CD8-positive, alpha-beta memory T cell (primary cell): ENCODE measurements at regions not wholly inside any gene's neighbourhood (a gene's known extent, or its start where the extent isn't known, plus 50 kb on each side); places are given as distances from the start of the nearest gene placed in this dataset.

Experiments used
- CTCF ChIA-PET: fragments of 350-600 bp; sonication (Branson Sonifier 250); formaldehyde crosslinking; loops from one replicate; lab custom pipeline; 2021; ENCODE audit warnings: antibody characterized with exemption; lab: Charles Lee
- POLR2A ChIA-PET: fragments of 350-600 bp; sonication (Branson Sonifier 250); formaldehyde crosslinking; loops from one replicate; lab custom pipeline; 2021; ENCODE audit warnings: antibody characterized with exemption; lab: Charles Lee
- DNase-seq, 5 donors: peaks; one replicate each; pipeline versions ENCODE4 v3.0.0 to v3.0.0-alpha.2; 2020 to 2022; ENCODE audit warnings: mixed read lengths in 1 of 5
- H3K27ac ChIP-seq: one replicate; pipeline ENCODE4 v1.7.0; 2013; ENCODE audit warnings: low read depth, mild to moderate bottlenecking, low read length, moderate library complexity
- H3K27me3 ChIP-seq: 2 replicates; pipeline ENCODE4 v1.7.0; 2013; ENCODE audit warnings: low read length, mild to moderate bottlenecking; ENCODE audit not compliant: insufficient read depth, poor library complexity, severe bottlenecking
- H3K36me3 ChIP-seq: 2 replicates; pipeline ENCODE4 v1.7.0; 2013; ENCODE audit warnings: mild to moderate bottlenecking, low read length, moderate library complexity; ENCODE audit not compliant: insufficient read depth
- H3K4me1 ChIP-seq: 2 replicates; pipeline ENCODE4 v1.7.0; 2013; ENCODE audit warnings: mild to moderate bottlenecking, low read length, moderate library complexity; ENCODE audit not compliant: insufficient read depth
- H3K4me3 ChIP-seq: 2 replicates; pipeline ENCODE4 v1.7.0; 2013; ENCODE audit warnings: mild to moderate bottlenecking, low read length
- H3K9me3 ChIP-seq: 2 replicates; pipeline ENCODE4 v1.7.0; 2013; ENCODE audit warnings: mild to moderate bottlenecking, low read length
- H3K27ac Mint-ChIP-seq, 8 donors: one replicate each; pipeline ENCODE4 v1.8.0; 2020 to 2021; ENCODE audit warnings: mixed read lengths in 8 of 8, mild to moderate bottlenecking in 6 of 8, inconsistent platforms in 3 of 8, moderate library complexity in 3 of 8
- H3K27me3 Mint-ChIP-seq, 2 donors: one replicate each; pipeline ENCODE4 v1.8.0; 2020 to 2021; ENCODE audit warnings: mixed read lengths in 2 of 2, mild to moderate bottlenecking in 1 of 2, moderate library complexity in 1 of 2
- H3K36me3 Mint-ChIP-seq, 3 donors: one replicate each; pipeline ENCODE4 v1.8.0; 2020 to 2021; ENCODE audit warnings: mixed read lengths in 3 of 3, inconsistent platforms in 1 of 3, mild to moderate bottlenecking in 1 of 3
- H3K4me1 Mint-ChIP-seq, 3 donors: one replicate each; pipeline ENCODE4 v1.8.0; 2020 to 2021; ENCODE audit warnings: mixed read lengths in 3 of 3, inconsistent platforms in 1 of 3, mild to moderate bottlenecking in 1 of 3
- H3K4me3 Mint-ChIP-seq, 7 donors: one replicate each; pipeline ENCODE4 v1.8.0; 2020 to 2021; ENCODE audit warnings: mixed read lengths in 7 of 7, mild to moderate bottlenecking in 6 of 7, moderate library complexity in 4 of 7, inconsistent platforms in 2 of 7
- H3K9me3 Mint-ChIP-seq, 5 donors: one replicate each; pipeline ENCODE4 v1.8.0; 2020 to 2022; ENCODE audit warnings: mixed read lengths in 5 of 5, mild to moderate bottlenecking in 3 of 5, moderate library complexity in 2 of 5, inconsistent platforms in 1 of 5

DNA sequence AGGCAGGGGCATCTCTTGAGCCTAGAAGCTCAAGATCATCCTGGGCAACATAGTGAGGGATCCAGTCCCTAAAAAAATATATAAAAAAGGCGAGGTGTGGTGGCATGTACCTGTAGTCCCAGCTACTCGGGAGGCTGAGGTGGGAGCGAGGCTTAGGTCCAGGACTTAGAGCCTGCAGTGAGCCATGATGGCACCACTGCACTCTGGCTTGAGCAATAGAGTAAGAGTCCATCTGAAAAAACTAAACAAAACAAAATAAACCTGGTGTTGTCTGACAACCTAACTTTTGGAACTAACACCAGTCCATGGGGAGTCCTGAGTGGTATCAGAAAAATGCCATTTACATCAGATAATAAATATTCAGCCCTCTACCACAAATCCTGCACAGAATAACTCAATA lies 110.1 kb upstream of the NRIP1 start:
- Histone ChIP-seq H3K9me3 (no peaks in the 10 kb centered on the region), H3K27me3 (no peaks in the 10 kb centered on the region), H3K27ac (no peak overlapping the region), H3K4me1 (no peaks in the 10 kb centered on the region), H3K36me3 (no peaks in the 10 kb centered on the region), H3K4me3 (no peak overlapping the region)
- Mint-ChIP-seq H3K27ac (no peak overlapping the region), H3K27me3 (peaks cover 1 to 3% of the 10 kb centered on the region in 2 donors), H3K9me3 (no peaks in the 10 kb centered on the region), H3K4me1 (peaks cover 0 to 2% (median 0%) of the 10 kb centered on the region in 3 donors), H3K36me3 (peaks cover 0 to under 1% (median 0%) of the 10 kb centered on the region in 3 donors), H3K4me3 (no peak overlapping the region)
- ChIA-PET CTCF (no interaction called here), POLR2A (no interaction called here)
- no peak for DNase-seq

- H3K4me1 ChIP-seq: no peaks in the 10 kb centered on the region
- H3K27me3 ChIP-seq: no peaks in the 10 kb centered on the region
- H3K36me3 ChIP-seq: no peaks in the 10 kb centered on the region
- ChIA-PET POLR2A (no interaction called here), CTCF (no interaction called here)
- Mint-ChIP-seq H3K36me3 (peaks cover 0 to 9% (median 0%) of the 10 kb centered on the region in 3 donors), H3K4me3 (no peak overlapping the region), H3K27me3 (peaks cover 1 to 6% of the 10 kb centered on the region in 2 donors), H3K4me1 (no peaks in the 10 kb centered on the region), H3K27ac (no peak overlapping the region), H3K9me3 (peaks cover 0 to 7% (median 3%) of the 10 kb centered on the region in 5 donors)
- no peaks in the 10 kb centered on the region for H3K9me3 ChIP-seq
- H3K4me3 ChIP-seq: no peak overlapping the region
- H3K27ac ChIP-seq: no peak overlapping the region
- DNase-seq: no peak
Observed at GRCh38 chr21:15182731-15183130, 117.9 kb upstream of the NRIP1 start.

- H3K4me1 Mint-ChIP-seq: no peaks in the 10 kb centered on the region
- CTCF ChIA-PET: no interaction called here
- peaks cover 4 to 6% of the 10 kb centered on the region in 2 donors for H3K27me3 Mint-ChIP-seq
- POLR2A ChIA-PET: no interaction called here
- Histone ChIP-seq H3K27me3 (no peaks in the 10 kb centered on the region), H3K4me1 (no peaks in the 10 kb centered on the region), H3K27ac (no peak overlapping the region), H3K4me3 (no peak overlapping the region), H3K9me3 (no peaks in the 10 kb centered on the region), H3K36me3 (no peaks in the 10 kb centered on the region)
- no peak overlapping the region for H3K4me3 Mint-ChIP-seq
- peaks cover 0 to 9% (median 0%) of the 10 kb centered on the region in 3 donors for H3K36me3 Mint-ChIP-seq
- no peak for DNase-seq
- H3K9me3 Mint-ChIP-seq: peaks cover 0 to 7% (median 3%) of the 10 kb centered on the region in 5 donors
- no peak overlapping the region for H3K27ac Mint-ChIP-seq
Observed at GRCh38 chr21:15183813-15184257, 119.0 kb upstream of the NRIP1 start.

GRCh38 chr21:15190412-15190811 lies 125.6 kb upstream of the NRIP1 start:
- H3K4me3 Mint-ChIP-seq: no peak overlapping the region
- no peak overlapping the region for H3K4me3 ChIP-seq
- no peak for DNase-seq
- no peaks in the 10 kb centered on the region for H3K4me1 ChIP-seq
- ChIA-PET CTCF (no interaction called here), POLR2A (no interaction called here)
- H3K4me1 Mint-ChIP-seq: no peaks in the 10 kb centered on the region
- peaks cover 4 to 5% of the 10 kb centered on the region in 2 donors for H3K27me3 Mint-ChIP-seq
- no peaks in the 10 kb centered on the region for H3K9me3 Mint-ChIP-seq
- H3K36me3 Mint-ChIP-seq: no peaks in the 10 kb centered on the region
- no peaks in the 10 kb centered on the region for H3K36me3 ChIP-seq
- H3K27ac Mint-ChIP-seq: no peak overlapping the region
- H3K27me3 ChIP-seq: peaks cover 4% of the 10 kb centered on the region
- H3K9me3 ChIP-seq: no peaks in the 10 kb centered on the region
- H3K27ac ChIP-seq: no peak overlapping the region

GRCh38 chr21:15190837-15191236 lies 126.0 kb upstream of the NRIP1 start:
- H3K4me1 Mint-ChIP-seq: no peaks in the 10 kb centered on the region

DNA sequence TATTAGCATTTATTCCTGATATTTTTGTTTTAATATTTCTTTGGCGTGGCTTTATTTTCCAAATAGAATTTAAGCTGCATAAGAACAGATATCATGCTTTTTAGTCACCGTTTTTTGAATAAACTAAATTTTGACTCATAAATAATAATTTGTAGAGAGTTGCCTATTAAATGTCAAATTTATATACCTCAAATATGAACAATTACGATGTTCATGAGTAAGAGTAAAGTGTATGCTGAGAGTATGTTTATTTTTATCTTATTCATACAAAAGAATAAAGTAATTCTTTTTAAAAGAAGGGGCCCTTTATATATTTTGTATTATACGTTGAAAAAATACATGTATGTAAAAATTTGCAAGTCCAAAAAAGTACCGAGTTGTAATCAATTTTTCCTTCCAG lies 126.5 kb upstream of the NRIP1 start:
- no peaks in the 10 kb centered on the region for H3K36me3 Mint-ChIP-seq
- no peaks in the 10 kb centered on the region for H3K9me3 Mint-ChIP-seq

More at GRCh38 chr21:15190837-15191236, 126.0 kb upstream of the NRIP1 start:
- H3K9me3 Mint-ChIP-seq: no peaks in the 10 kb centered on the region
- POLR2A ChIA-PET: no interaction called here
- no peaks in the 10 kb centered on the region for H3K9me3 ChIP-seq
- CTCF ChIA-PET: no interaction called here
- no peaks in the 10 kb centered on the region for H3K4me1 ChIP-seq
- peaks cover 4% of the 10 kb centered on the region for H3K27me3 ChIP-seq
- H3K27ac ChIP-seq: no peak overlapping the region
- H3K4me3 Mint-ChIP-seq: no peak overlapping the region
- no peaks in the 10 kb centered on the region for H3K36me3 ChIP-seq
- no peak overlapping the region for H3K27ac Mint-ChIP-seq
- no peak overlapping the region for H3K4me3 ChIP-seq
- peaks cover 3 to 5% of the 10 kb centered on the region in 2 donors for H3K27me3 Mint-ChIP-seq
- no peaks in the 10 kb centered on the region for H3K36me3 Mint-ChIP-seq
- no peak for DNase-seq

DNA sequence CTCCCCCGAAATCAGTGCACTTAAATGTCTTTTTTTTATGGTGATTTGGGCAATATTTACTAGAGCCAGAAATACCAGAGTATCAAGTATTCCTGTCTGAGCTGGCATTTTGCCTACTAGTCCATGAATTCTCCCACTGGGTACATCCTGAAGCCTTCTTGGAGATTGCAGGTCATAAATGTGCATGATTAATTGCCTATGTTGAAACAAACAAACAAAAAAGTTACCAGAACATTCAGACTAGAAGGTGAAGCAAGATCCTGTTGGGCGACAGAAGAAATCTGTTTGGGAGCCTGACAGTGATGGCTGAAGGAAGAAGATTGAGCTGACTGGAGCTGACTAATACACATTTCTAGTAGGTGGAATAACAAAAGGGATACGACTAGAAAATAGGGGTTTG lies 127.4 kb upstream of the NRIP1 start:
- CTCF ChIA-PET: no interaction called here
- H3K9me3 Mint-ChIP-seq: no peaks in the 10 kb centered on the region
- POLR2A ChIA-PET: no interaction called here
- Histone ChIP-seq H3K4me3 (no peak overlapping the region), H3K9me3 (no peaks in the 10 kb centered on the region), H3K36me3 (no peaks in the 10 kb centered on the region), H3K27ac (no peak overlapping the region), H3K27me3 (peaks cover 4% of the 10 kb centered on the region), H3K4me1 (no peaks in the 10 kb centered on the region)
- no peak for DNase-seq
- no peak overlapping the region for H3K27ac Mint-ChIP-seq
- no peaks in the 10 kb centered on the region for H3K36me3 Mint-ChIP-seq
- H3K4me3 Mint-ChIP-seq: no peak overlapping the region
- peaks cover 3 to 5% of the 10 kb centered on the region in 2 donors for H3K27me3 Mint-ChIP-seq
- H3K4me1 Mint-ChIP-seq: no peaks in the 10 kb centered on the region

More for the DNA sequence above, 126.5 kb upstream of the NRIP1 start:
- H3K36me3 ChIP-seq: no peaks in the 10 kb centered on the region
- DNase-seq: no peak
- no peaks in the 10 kb centered on the region for H3K4me1 ChIP-seq
- Mint-ChIP-seq H3K4me1 (no peaks in the 10 kb centered on the region), H3K27ac (no peak overlapping the region), H3K27me3 (peaks cover 3 to 5% of the 10 kb centered on the region in 2 donors), H3K4me3 (no peak overlapping the region)
- ChIA-PET POLR2A (no interaction called here), CTCF (no interaction called here)
- peaks cover 4% of the 10 kb centered on the region for H3K27me3 ChIP-seq
- no peaks in the 10 kb centered on the region for H3K9me3 ChIP-seq
- H3K4me3 ChIP-seq: no peak overlapping the region
- no peak overlapping the region for H3K27ac ChIP-seq

DNA sequence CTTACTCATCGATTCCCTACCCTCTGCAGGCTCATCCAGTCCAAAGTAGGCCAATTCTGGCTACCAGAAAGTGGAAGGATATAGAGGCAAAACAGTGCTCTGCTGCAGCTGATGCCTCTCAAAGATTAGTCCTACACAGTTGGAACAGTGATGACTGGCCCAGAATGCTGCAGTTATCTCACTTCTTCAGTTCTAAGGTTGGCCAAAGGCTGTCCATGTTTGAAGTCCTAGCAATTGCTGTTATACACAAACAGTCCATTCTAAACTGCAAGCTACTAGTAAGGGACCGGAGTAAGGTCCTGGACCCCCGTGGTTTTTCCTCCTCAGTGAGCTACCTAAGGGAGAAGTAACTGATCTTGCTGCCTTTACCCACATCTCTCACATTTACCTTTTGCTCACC lies 129.1 kb upstream of the NRIP1 start:
- H3K4me3 Mint-ChIP-seq: no peak overlapping the region
- peaks cover 0 to 5% of the 10 kb centered on the region in 2 donors for H3K27me3 Mint-ChIP-seq
- Histone ChIP-seq H3K9me3 (no peaks in the 10 kb centered on the region), H3K27ac (no peak overlapping the region), H3K4me3 (no peak overlapping the region), H3K4me1 (no peaks in the 10 kb centered on the region), H3K27me3 (peaks cover 4% of the 10 kb centered on the region), H3K36me3 (no peaks in the 10 kb centered on the region)
- POLR2A ChIA-PET: no interaction called here
- CTCF ChIA-PET: no interaction called here
- H3K36me3 Mint-ChIP-seq: no peaks in the 10 kb centered on the region
- no peak overlapping the region for H3K27ac Mint-ChIP-seq
- H3K9me3 Mint-ChIP-seq: no peaks in the 10 kb centered on the region
- DNase-seq: no peak
- H3K4me1 Mint-ChIP-seq: peaks cover 0 to 4% (median 0%) of the 10 kb centered on the region in 3 donors
